ENCODE measurements at regions not wholly inside any gene's neighbourhood (a gene's known extent, or its start where the extent isn't known, plus 50 kb on each side); places are given as distances from the start of the nearest gene placed in this dataset.

- no peak for DNase-seq (ENCODE audit: extremely low read depth in 1 of 2, low read depth in 1 of 2)
Observed at GRCh38 chr2:12227941-12228608, 481.6 kb downstream of the LPIN1 start.

GRCh38 chr2:12231288-12231687, 484.9 kb downstream of the LPIN1 start:
- no peak for DNase-seq (ENCODE audit: extremely low read depth in 1 of 2, low read depth in 1 of 2)

GRCh38 chr2:12232876-12233275, 483.9 kb upstream of the TRIB2 start:
- no peak for DNase-seq (ENCODE audit: extremely low read depth in 1 of 2, low read depth in 1 of 2)

GRCh38 chr2:12236136-12236844, 480.4 kb upstream of the TRIB2 start:
- DNase-seq (ENCODE audit: extremely low read depth in 1 of 2, low read depth in 1 of 2): no peak

- DNase-seq (ENCODE audit: extremely low read depth in 1 of 2, low read depth in 1 of 2): no peak
Observed at GRCh38 chr2:12240206-12240605, 476.5 kb upstream of the TRIB2 start.

- no peak for DNase-seq (ENCODE audit: extremely low read depth in 1 of 2, low read depth in 1 of 2)
Observed at GRCh38 chr2:12243381-12243780, 473.4 kb upstream of the TRIB2 start.

- DNase-seq (ENCODE audit: extremely low read depth in 1 of 2, low read depth in 1 of 2): no peak
Observed at GRCh38 chr2:12244070-12244469, 472.7 kb upstream of the TRIB2 start.

GRCh38 chr2:12251121-12251520, 465.6 kb upstream of the TRIB2 start:
- DNase-seq (ENCODE audit: extremely low read depth in 1 of 2, low read depth in 1 of 2): no peak

GRCh38 chr2:12251749-12252148, 465.0 kb upstream of the TRIB2 start:
- DNase-seq (ENCODE audit: extremely low read depth in 1 of 2, low read depth in 1 of 2): no peak

GRCh38 chr2:12253167-12253778, 463.5 kb upstream of the TRIB2 start:
- no peak for DNase-seq (ENCODE audit: extremely low read depth in 1 of 2, low read depth in 1 of 2)

GRCh38 chr2:12254280-12254860, 462.4 kb upstream of the TRIB2 start:
- no peak for DNase-seq (ENCODE audit: extremely low read depth in 1 of 2, low read depth in 1 of 2)

- DNase-seq (ENCODE audit: extremely low read depth in 1 of 2, low read depth in 1 of 2): no peak
Observed at GRCh38 chr2:12256206-12256605, 460.5 kb upstream of the TRIB2 start.

GRCh38 chr2:12257476-12257875, 459.3 kb upstream of the TRIB2 start:
- DNase-seq (ENCODE audit: extremely low read depth in 1 of 2, low read depth in 1 of 2): no peak

GRCh38 chr2:12259493-12259892, 457.2 kb upstream of the TRIB2 start:
- no peak for DNase-seq (ENCODE audit: extremely low read depth in 1 of 2, low read depth in 1 of 2)

- no peak for DNase-seq (ENCODE audit: extremely low read depth in 1 of 2, low read depth in 1 of 2)
Observed at GRCh38 chr2:12261986-12262680, 454.6 kb upstream of the TRIB2 start.

- no peak for DNase-seq (ENCODE audit: extremely low read depth in 1 of 2, low read depth in 1 of 2)
Observed at GRCh38 chr2:12262681-12263436, 453.9 kb upstream of the TRIB2 start.

- no peak for DNase-seq (ENCODE audit: extremely low read depth in 1 of 2, low read depth in 1 of 2)
Observed at GRCh38 chr2:12263730-12264129, 453.0 kb upstream of the TRIB2 start.

GRCh38 chr2:12264146-12264545, 452.6 kb upstream of the TRIB2 start:
- no peak for DNase-seq (ENCODE audit: extremely low read depth in 1 of 2, low read depth in 1 of 2)

GRCh38 chr2:12265646-12266045, 451.1 kb upstream of the TRIB2 start:
- no peak for DNase-seq (ENCODE audit: extremely low read depth in 1 of 2, low read depth in 1 of 2)

- no peak for DNase-seq (ENCODE audit: extremely low read depth in 1 of 2, low read depth in 1 of 2)
Observed at GRCh38 chr2:12267042-12267441, 449.7 kb upstream of the TRIB2 start.

Data from stimulated activated CD8-positive, alpha-beta memory T cell treated with anti-CD3 and anti-CD28 coated beads, Interleukin-7, amount 100 ng/mL, for 48 hours (primary cell).